Hepatocyte (in vitro differentiated cells): ENCODE measurements at regions not wholly inside any gene's neighbourhood (a gene's known extent, or its start where the extent isn't known, plus 50 kb on each side); places are given as distances from the start of the nearest gene placed in this dataset.

ENCODE experiments used
- DNase-seq: peaks from one replicate; pipeline ENCODE4 v3.0.0-alpha.2; 2016; ENCODE audit warnings: low spot score
- H2AFZ ChIP-seq: fragments of 200-600 bp; sonication (generic); 2 replicates; pipeline ENCODE4 v1.6.0; 2016; ENCODE audit warnings: antibody characterized with exemption, mild to moderate bottlenecking
- H3K27ac ChIP-seq: fragments of 200-600 bp; sonication (generic); 2 replicates; pipeline ENCODE4 v1.5.1; 2016; ENCODE audit warnings: mild to moderate bottlenecking
- H3K27me3 ChIP-seq: fragments of 200-600 bp; sonication (generic); 2 replicates; pipeline ENCODE4 v1.6.1; 2016
- H3K36me3 ChIP-seq: fragments of 200-600 bp; sonication (generic); replicated peaks from 2 replicates; pipeline ENCODE4 v1.5.1; 2016; ENCODE audit warnings: low read depth; ENCODE audit not compliant: insufficient read depth
- H3K4me1 ChIP-seq: fragments of 200-600 bp; sonication (generic); 2 replicates; pipeline ENCODE4 v1.5.1; 2016; ENCODE audit warnings: mild to moderate bottlenecking, moderate library complexity; ENCODE audit not compliant: insufficient read depth
- H3K4me2 ChIP-seq: fragments of 200-600 bp; sonication (generic); 2 replicates; pipeline ENCODE4 v1.6.0; 2016
- H3K4me3 ChIP-seq: fragments of 200-600 bp; sonication (generic); 2 replicates; pipeline ENCODE4 v1.5.1; 2016; ENCODE audit warnings: mild to moderate bottlenecking
- H3K79me2 ChIP-seq: fragments of 200-600 bp; sonication (generic); 2 replicates; pipeline ENCODE4 v1.6.0; 2017; ENCODE audit warnings: mild to moderate bottlenecking
- H3K9me2 ChIP-seq: fragments of 200-600 bp; sonication (generic); replicated peaks from 2 replicates; pipeline ENCODE4 v1.6.0; 2017; ENCODE audit warnings: mild to moderate bottlenecking; ENCODE audit not compliant: insufficient read depth
- H3K9me3 ChIP-seq: fragments of 200-600 bp; sonication (generic); 2 replicates; pipeline ENCODE4 v1.5.1; 2016; ENCODE audit warnings: low read depth, mild to moderate bottlenecking
- H4K20me1 ChIP-seq: fragments of 200-600 bp; sonication (generic); 2 replicates; pipeline ENCODE4 v1.6.0; 2016; ENCODE audit warnings: mild to moderate bottlenecking; ENCODE audit not compliant: insufficient read depth, poor library complexity, severe bottlenecking
- EZH2 ChIP-seq: fragments of 200-600 bp; sonication (generic); IDR thresholded peaks from 2 replicates; pipeline ENCODE4 v1.6.1; 2016; ENCODE audit warnings: antibody characterized with exemption, mild to moderate bottlenecking, borderline replicate concordance
- EZH2phosphoT487 ChIP-seq: fragments of 200-600 bp; sonication (generic); IDR thresholded peaks from one replicate; pipeline ENCODE4 v1.6.1; 2018; ENCODE audit warnings: antibody characterized with exemption, mild to moderate bottlenecking, low read depth, moderate library complexity; ENCODE audit not compliant: unreplicated experiment, severe bottlenecking
- WGBS: methylation state at CpG from one replicate; pipeline ENCODE4 v1.1.6; 2016; ENCODE audit warnings: low lambda C conversion rate; ENCODE audit errors: missing lambda C conversion rate; 5-methylcytosine and 5-hydroxymethylcytosine counted together
- TF ChIP-seq, protein P1 (sequence below): fragments of 200-600 bp; sonication (generic); IDR thresholded peaks from 2 replicates; pipeline ENCODE4 v1.5.1; 2016; ENCODE audit warnings: antibody characterized with exemption, mild to moderate bottlenecking; ENCODE audit not compliant: poor library complexity

- DNase-seq: no peak
- no peaks in the 10 kb centered on the region for H4K20me1 ChIP-seq
- H3K27ac ChIP-seq: no peak overlapping the region
- H2AFZ ChIP-seq: no peak overlapping the region
- no peaks in the 10 kb centered on the region for H3K79me2 ChIP-seq
- no peaks in the 10 kb centered on the region for H3K9me3 ChIP-seq
- no peak for TF ChIP-seq EZH2
- TF ChIP-seq, protein P1, sequence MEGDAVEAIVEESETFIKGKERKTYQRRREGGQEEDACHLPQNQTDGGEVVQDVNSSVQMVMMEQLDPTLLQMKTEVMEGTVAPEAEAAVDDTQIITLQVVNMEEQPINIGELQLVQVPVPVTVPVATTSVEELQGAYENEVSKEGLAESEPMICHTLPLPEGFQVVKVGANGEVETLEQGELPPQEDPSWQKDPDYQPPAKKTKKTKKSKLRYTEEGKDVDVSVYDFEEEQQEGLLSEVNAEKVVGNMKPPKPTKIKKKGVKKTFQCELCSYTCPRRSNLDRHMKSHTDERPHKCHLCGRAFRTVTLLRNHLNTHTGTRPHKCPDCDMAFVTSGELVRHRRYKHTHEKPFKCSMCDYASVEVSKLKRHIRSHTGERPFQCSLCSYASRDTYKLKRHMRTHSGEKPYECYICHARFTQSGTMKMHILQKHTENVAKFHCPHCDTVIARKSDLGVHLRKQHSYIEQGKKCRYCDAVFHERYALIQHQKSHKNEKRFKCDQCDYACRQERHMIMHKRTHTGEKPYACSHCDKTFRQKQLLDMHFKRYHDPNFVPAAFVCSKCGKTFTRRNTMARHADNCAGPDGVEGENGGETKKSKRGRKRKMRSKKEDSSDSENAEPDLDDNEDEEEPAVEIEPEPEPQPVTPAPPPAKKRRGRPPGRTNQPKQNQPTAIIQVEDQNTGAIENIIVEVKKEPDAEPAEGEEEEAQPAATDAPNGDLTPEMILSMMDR: no peak
- no peak for TF ChIP-seq EZH2phosphoT487
- H3K27me3 ChIP-seq: no peaks in the 10 kb centered on the region
- H3K4me1 ChIP-seq: peaks cover 10% of the 10 kb centered on the region
- WGBS: 88% methylated on average over 1 of the region's 1 CpG
- H3K36me3 ChIP-seq: no peaks in the 10 kb centered on the region
- H3K4me3 ChIP-seq: no peak overlapping the region
- H3K4me2 ChIP-seq: no peak overlapping the region
- no peaks in the 10 kb centered on the region for H3K9me2 ChIP-seq
Measured at GRCh38 chr1:81437213-81437612, 363.5 kb upstream of the ADGRL2 start.

DNA sequence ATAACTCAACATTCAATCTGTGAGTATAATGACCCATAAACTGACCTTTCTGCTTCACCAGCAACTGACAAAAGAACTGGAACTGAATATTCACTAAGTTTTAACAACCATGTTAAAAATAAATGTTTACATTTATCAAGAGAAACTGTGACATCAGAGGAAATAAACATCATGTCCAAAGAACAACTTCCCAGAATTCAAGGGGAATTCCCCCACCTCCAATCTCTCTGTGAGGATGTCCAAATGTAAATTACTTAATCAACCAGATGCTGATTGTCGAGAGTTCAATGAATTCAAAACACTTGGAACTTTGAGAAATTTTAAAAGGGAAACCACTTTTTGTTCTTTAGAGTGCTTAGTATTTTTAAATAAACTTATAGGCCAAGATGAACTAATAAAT, 365.6 kb upstream of the ADGRL2 start:
- no peaks in the 10 kb centered on the region for H3K9me2 ChIP-seq
- no peak for DNase-seq
- H2AFZ ChIP-seq: no peak overlapping the region
- H3K4me3 ChIP-seq: no peak overlapping the region
- H4K20me1 ChIP-seq: no peaks in the 10 kb centered on the region
- H3K4me2 ChIP-seq: no peak overlapping the region
- 48% methylated on average over 1 of the region's 1 CpG for WGBS
- no peaks in the 10 kb centered on the region for H3K36me3 ChIP-seq
- peaks cover 17% of the 10 kb centered on the region for H3K4me1 ChIP-seq
- TF ChIP-seq, protein P1: no peak
- TF ChIP-seq EZH2phosphoT487: no peak
- TF ChIP-seq EZH2: no peak
- H3K27ac ChIP-seq: no peak overlapping the region
- H3K79me2 ChIP-seq: no peaks in the 10 kb centered on the region
- no peaks in the 10 kb centered on the region for H3K27me3 ChIP-seq
- H3K9me3 ChIP-seq: no peaks in the 10 kb centered on the region

- Histone ChIP-seq H4K20me1 (no peaks in the 10 kb centered on the region), H3K27ac (peak overlapping the region; percentile 24), H3K4me2 (no peak overlapping the region), H3K4me1 (peaks cover 24% of the 10 kb centered on the region), H3K79me2 (no peaks in the 10 kb centered on the region), H2AFZ (no peak overlapping the region), H3K9me3 (no peaks in the 10 kb centered on the region), H3K4me3 (no peak overlapping the region), H3K9me2 (no peaks in the 10 kb centered on the region), H3K27me3 (no peaks in the 10 kb centered on the region), H3K36me3 (no peaks in the 10 kb centered on the region)
- DNase-seq: no peak
- 78% methylated on average over 2 of the region's 2 CpGs for WGBS
- TF ChIP-seq EZH2 (no peak), EZH2phosphoT487 (no peak)
- TF ChIP-seq, protein P1: no peak
Measured at GRCh38 chr1:81433676-81434075, 367.1 kb upstream of the ADGRL2 start.

GRCh38 chr1:81432654-81433109, 368.1 kb upstream of the ADGRL2 start:
- Histone ChIP-seq H3K79me2 (no peaks in the 10 kb centered on the region), H3K4me3 (no peak overlapping the region), H3K9me3 (no peaks in the 10 kb centered on the region), H3K4me2 (peak overlapping the region; percentile 47), H2AFZ (no peak overlapping the region), H3K27ac (peak overlapping the region; percentile 24), H3K27me3 (no peaks in the 10 kb centered on the region), H4K20me1 (no peaks in the 10 kb centered on the region), H3K9me2 (no peaks in the 10 kb centered on the region), H3K4me1 (peaks cover 24% of the 10 kb centered on the region), H3K36me3 (no peaks in the 10 kb centered on the region)
- DNase-seq: no peak
- TF ChIP-seq EZH2phosphoT487 (no peak), EZH2 (no peak)
- TF ChIP-seq, protein P1: no peak
- 61% methylated on average over 8 of the region's 8 CpGs for WGBS
